ENCODE measurements at regions not wholly inside any gene's neighbourhood (a gene's known extent, or its start where the extent isn't known, plus 50 kb on each side); places are given as distances from the start of the nearest gene placed in this dataset.
"Not testable (repeated sequence)": the region's sequence is repeated elsewhere in the genome, so short reads cannot be mapped to it uniquely, and the experiment has no call there.

GRCh38 chr1:224061436-224061835 lies 52.5 kb upstream of the FBXO28 start:
- no peak for DNase-seq (ENCODE audit: low spot score)

- DNase-seq (ENCODE audit: low spot score): no peak
Measured at GRCh38 chr1:224059897-224060427, 53.9 kb upstream of the FBXO28 start.

GRCh38 chr1:224058303-224058702 lies 55.6 kb upstream of the FBXO28 start:
- DNase-seq (ENCODE audit: low spot score): no peak

- DNase-seq (ENCODE audit: low spot score): no peak
Measured at GRCh38 chr1:224057461-224058199, 56.3 kb upstream of the FBXO28 start.

GRCh38 chr1:224054611-224055010 lies 59.3 kb upstream of the FBXO28 start:
- DNase-seq (ENCODE audit: low spot score): no peak

GRCh38 chr1:224054012-224054411 lies 59.9 kb upstream of the FBXO28 start:
- no peak for DNase-seq (ENCODE audit: low spot score)

- DNase-seq (ENCODE audit: low spot score): no peak
Measured at GRCh38 chr1:224053456-224053855, 60.5 kb upstream of the FBXO28 start.

- DNase-seq (ENCODE audit: low spot score): no peak
Measured at GRCh38 chr1:224052772-224053171, 61.1 kb upstream of the FBXO28 start.

GRCh38 chr1:224051782-224052181 lies 62.1 kb upstream of the FBXO28 start:
- not testable (repeated sequence) for DNase-seq (ENCODE audit: low spot score)

GRCh38 chr1:224051086-224051406 lies 62.9 kb upstream of the FBXO28 start:
- DNase-seq (ENCODE audit: low spot score): no peak

- DNase-seq (ENCODE audit: low spot score): no peak
Measured at GRCh38 chr1:224047538-224047937, 66.4 kb upstream of the FBXO28 start.

GRCh38 chr1:224045556-224045955 lies 68.4 kb upstream of the FBXO28 start:
- no peak for DNase-seq (ENCODE audit: low spot score)

GRCh38 chr1:224044420-224044819 lies 69.5 kb upstream of the FBXO28 start:
- DNase-seq (ENCODE audit: low spot score): no peak

- no peak for DNase-seq (ENCODE audit: low spot score)
Measured at GRCh38 chr1:224042557-224043118, 71.3 kb upstream of the FBXO28 start.

GRCh38 chr1:224041032-224041431 lies 72.9 kb upstream of the FBXO28 start:
- DNase-seq (ENCODE audit: low spot score): no peak

GRCh38 chr1:224040423-224040822 lies 73.5 kb upstream of the FBXO28 start:
- not testable (repeated sequence) for DNase-seq (ENCODE audit: low spot score)

GRCh38 chr1:224040006-224040405 lies 73.9 kb upstream of the FBXO28 start:
- not testable (repeated sequence) for DNase-seq (ENCODE audit: low spot score)

GRCh38 chr1:224038832-224039231 lies 75.1 kb upstream of the FBXO28 start:
- DNase-seq (ENCODE audit: low spot score): not testable (repeated sequence)

GRCh38 chr1:224037362-224037761 lies 76.5 kb upstream of the FBXO28 start:
- DNase-seq (ENCODE audit: low spot score): not testable (repeated sequence)

GRCh38 chr1:224032608-224033276 lies 81.2 kb upstream of the FBXO28 start:
- not testable (repeated sequence) for DNase-seq (ENCODE audit: low spot score)

GRCh38 chr1:224031986-224032385 lies 81.9 kb upstream of the FBXO28 start:
- DNase-seq (ENCODE audit: low spot score): not testable (repeated sequence)

- not testable (repeated sequence) for DNase-seq (ENCODE audit: low spot score)
Measured at GRCh38 chr1:224030257-224030656, 83.7 kb upstream of the FBXO28 start.
